GM19043 (cell line): ENCODE measurements at regions not wholly inside any gene's neighbourhood (a gene's known extent, or its start where the extent isn't known, plus 50 kb on each side); places are given as distances from the start of the nearest gene placed in this dataset.
"Not testable (repeated sequence)": the region's sequence is repeated elsewhere in the genome, so short reads cannot be mapped to it uniquely, and the experiment has no call there.

Source experiments
- ATAC-seq: cut with Tn5 transposase; IDR thresholded peaks from one replicate; pipeline ENCODE4 v1.9.1; 2021; ENCODE audit warnings: low read depth; ENCODE audit not compliant: unreplicated experiment

DNA sequence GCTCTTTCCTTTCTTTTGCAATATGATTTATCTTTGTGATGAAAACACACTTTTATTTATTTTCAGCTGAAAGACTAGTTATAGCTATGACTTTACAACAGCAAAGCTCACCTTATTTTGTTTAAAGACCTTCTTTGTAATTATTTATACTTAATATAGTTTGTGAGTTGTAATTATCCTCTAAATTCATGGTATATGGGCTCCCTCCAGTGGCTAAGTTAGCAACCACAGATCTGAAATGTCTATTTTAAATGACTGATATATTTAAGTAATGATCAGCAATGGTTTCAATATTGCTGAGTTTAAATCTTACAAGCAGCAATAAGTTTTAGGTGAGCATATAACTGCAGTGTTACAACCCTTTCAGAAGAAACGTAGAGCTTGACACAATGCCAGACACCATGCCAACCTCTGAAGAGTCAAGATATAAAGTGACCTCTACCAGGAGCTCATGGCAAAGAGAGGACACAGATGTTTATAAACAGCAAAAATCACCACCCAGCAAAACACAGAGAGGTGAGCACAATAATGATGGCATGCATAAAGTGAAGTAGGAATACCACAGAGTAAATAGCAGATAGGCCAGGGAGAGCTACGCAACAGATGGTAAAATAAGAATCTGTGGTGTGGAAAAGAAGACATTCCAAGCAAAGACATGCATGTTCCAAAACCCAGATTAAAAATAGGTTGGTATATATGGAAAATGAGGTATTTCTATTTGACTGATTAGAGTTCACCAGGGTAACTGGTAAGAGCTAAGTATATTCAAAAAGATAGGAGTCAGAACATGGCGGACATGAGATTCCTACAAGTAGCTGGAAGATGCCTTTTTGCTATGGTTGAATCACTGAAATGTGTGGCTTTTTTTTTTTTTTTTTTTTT is 143.7 kb upstream of the ZNF385D start:
- ATAC-seq, result no peak

DNA sequence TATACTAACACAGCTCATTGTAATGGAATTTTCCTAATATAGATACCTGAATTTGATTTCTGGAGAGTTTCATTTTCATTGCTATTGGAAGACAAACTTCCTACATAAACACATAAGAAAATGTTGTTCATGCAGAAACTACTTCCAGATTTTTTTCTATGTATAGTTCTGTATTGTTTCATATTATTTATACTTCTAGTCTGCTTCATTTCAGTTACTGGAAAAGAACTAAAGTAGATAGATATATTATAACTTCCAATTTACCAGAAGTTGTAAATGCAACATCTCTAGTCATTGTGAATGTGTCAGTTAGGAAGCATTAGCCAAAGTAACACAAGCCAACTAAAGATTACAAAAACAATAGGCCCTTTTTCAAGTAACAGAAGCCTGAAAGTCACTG is 147.3 kb upstream of the ZNF385D start:
- no peak for ATAC-seq

- no peak for ATAC-seq
Measured at GRCh38 chr3:21901484-21901883, 150.5 kb upstream of the ZNF385D start.

DNA sequence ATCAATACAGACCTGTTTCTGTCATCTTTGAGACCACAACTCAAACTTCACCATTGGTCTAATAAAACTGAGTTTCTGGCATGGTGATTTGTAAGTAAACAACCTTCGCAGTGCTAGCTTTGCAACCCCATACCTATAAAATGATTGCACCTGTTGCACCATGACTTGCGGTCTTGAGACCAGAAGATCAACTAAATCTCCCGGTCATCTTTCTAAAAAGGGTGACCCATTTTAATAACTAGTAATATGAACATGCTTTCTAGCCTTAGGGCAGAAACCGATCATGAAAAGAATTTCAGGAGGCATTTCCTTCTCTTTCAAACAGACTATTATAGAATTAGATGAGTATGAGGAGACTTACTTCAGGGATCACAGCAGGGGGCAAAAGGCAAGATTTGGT is 151.9 kb upstream of the ZNF385D start:
- no peak for ATAC-seq

- no peak for ATAC-seq
Measured at GRCh38 chr3:21909096-21909495, 158.1 kb upstream of the ZNF385D start.

DNA sequence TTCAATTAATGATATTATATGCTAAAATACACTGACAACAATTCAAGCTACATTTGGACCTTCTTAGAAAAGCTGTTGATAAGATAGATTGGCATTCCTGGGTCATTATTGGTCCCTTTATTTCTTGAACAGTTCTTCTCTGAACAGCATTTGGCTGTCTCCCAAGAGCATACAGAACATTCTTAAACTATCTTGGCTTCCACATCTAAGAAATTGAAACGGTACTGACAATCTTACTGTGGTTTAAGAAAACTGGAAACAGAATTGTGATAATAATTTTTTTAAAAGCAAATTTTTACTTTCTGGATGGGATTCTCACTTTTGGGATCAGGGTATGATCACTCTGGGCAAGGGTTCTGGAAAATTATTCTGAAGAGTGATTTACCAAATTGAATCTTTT is 161.7 kb upstream of the ZNF385D start:
- ATAC-seq, result no peak

DNA sequence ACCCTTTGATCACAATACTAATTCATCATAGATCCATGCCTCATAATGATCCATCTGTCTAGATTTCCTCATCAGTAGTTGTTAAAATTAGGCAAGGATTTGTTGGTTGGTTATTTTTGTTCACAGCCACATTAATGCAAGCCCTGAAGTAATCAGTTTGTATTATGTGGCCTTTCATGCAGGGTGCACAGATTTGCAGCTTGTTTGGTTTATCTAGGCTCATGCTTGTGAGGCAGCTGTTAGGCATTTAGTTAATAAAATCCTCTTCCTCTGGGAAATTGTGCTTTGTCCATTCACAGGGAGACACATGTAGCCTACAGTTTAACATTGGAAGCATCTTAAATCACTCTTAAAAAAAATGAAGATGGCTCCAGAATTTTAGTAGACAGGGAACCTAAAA is 162.8 kb upstream of the ZNF385D start:
- ATAC-seq, result no peak

GRCh38 chr3:21914451-21914850 is 163.4 kb upstream of the ZNF385D start:
- no peak for ATAC-seq

DNA sequence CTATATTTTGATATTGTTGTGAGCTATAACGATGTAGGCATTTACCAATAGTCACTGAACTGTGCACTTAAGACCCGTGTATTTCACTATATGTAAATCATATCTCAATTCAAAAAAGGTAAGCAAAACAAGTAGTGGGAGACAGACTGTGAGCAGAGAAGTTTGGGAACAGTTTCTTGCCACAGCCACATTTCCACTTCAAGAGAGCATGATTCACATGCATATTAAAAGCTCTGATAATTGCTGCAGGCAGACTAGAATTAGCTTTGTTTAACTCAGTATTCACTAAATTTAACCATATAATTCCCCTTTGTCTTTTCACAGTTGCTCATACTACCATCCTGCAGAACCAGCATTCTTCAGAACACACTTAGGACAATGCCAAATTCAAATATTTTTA is 168.4 kb upstream of the ZNF385D start:
- no peak for ATAC-seq

DNA sequence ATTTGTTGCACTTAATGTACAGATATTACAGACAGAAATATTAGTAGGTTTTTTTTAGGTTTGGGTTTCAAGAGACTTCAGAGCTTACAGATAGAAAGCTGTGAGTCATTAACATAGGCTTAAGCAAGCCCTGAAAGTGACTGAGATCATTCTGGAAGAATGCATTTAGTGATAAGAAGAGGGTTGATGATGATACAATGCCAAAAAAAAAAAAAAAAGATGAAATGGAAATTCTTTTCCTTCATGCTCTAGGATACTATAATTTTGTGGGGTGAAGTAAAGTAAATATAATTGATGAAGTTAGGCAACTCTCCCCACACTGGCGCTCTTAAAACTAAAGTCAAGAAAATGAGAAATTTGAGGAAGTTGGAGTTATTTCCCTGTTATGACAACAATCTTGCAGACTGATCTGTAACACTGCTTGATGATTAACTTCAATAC is 169.4 kb upstream of the ZNF385D start:
- no peak for ATAC-seq

- not testable (repeated sequence) for ATAC-seq
Measured at GRCh38 chr3:21923156-21923555, 172.1 kb upstream of the ZNF385D start.

GRCh38 chr3:21927261-21927660 is 176.3 kb upstream of the ZNF385D start:
- no peak for ATAC-seq

DNA sequence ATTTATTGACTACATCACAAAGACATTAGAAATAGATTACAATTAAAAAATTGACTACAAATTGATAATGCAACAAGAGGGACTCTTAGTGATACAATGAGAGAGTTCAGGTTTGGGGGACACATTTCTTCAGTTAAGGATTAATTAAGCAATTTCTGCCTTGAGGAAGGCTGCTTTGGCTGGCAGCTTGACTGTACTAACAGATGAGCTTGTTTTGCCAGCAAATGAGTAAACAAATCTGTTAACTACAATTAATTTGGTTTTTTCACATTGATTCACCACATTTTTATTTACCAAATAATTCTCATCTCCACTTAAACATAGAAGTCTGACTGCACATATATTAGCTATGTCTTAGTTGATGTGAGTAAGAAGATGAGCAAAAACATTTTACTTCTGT is 183.6 kb upstream of the ZNF385D start:
- no peak for ATAC-seq

GRCh38 chr3:21936207-21936606 is 185.2 kb upstream of the ZNF385D start:
- no peak for ATAC-seq

GRCh38 chr3:21938267-21938681 is 187.3 kb upstream of the ZNF385D start:
- ATAC-seq, result no peak

- ATAC-seq, result no peak
Measured at GRCh38 chr3:21942328-21942727, 191.3 kb upstream of the ZNF385D start.

- ATAC-seq, result no peak
Measured at GRCh38 chr3:21944251-21944650, 193.2 kb upstream of the ZNF385D start.

- no peak for ATAC-seq
Measured at GRCh38 chr3:21952856-21953255, 201.8 kb upstream of the ZNF385D start.

DNA sequence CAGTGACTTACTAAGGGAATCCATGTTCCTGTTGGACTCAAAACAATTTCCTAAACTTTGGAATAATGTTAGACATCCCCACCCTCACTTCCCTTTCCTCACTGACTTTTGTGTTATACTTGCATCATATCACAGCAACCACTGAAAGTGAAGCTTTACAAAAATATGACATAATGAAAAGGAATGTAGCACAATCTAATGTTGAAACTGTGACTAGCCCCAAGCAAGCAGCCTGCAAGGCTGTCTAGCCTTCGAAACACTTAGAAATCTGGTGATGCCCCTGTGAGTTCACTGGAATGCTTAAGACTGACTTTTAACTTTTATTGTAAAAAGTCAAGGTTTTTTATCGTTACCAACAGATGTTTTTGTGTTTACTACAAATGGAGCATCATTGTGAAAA is 203.7 kb upstream of the ZNF385D start:
- ATAC-seq, result no peak

DNA sequence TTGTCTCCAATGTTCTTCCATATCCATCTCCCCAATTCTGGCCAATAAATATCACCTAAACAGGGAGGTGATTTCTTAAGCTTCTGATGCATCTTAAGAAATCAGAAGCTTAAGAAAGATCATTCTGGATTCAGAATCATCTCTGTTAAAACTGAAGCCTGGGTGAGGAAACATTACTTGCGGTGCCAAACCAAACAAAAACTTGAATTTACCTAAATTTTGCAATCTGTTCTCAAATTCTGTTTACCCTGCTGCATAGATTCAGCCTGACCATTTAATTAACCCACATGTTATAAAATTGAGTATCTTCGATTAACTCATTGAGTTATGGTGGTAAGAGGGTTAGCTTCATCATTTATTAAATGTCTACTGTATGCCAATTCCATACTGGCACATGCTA is 204.4 kb upstream of the ZNF385D start:
- no peak for ATAC-seq

DNA sequence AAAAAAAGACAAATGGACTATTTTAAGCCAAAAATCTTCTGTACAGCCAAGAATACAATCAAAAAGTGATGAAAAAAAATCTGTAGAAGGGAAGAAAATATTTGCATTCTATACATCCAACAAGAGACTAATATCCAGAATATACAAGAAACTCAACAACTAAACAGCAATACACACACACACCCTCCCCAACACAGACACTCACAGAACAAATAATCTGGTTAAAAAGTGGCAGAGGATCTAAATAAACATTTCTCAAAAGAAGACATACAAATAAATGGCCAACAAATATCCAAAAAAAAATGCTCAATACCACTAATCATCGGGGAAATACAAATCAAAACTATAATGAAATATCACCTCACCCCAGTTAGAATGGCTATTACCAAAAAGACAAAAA is 209.0 kb upstream of the ZNF385D start:
- no peak for ATAC-seq

GRCh38 chr3:21962456-21962855 is 211.4 kb upstream of the ZNF385D start:
- no peak for ATAC-seq
